ENCODE measurements at regions not wholly inside any gene's neighbourhood (a gene's known extent, or its start where the extent isn't known, plus 50 kb on each side); places are given as distances from the start of the nearest gene placed in this dataset.

DNA sequence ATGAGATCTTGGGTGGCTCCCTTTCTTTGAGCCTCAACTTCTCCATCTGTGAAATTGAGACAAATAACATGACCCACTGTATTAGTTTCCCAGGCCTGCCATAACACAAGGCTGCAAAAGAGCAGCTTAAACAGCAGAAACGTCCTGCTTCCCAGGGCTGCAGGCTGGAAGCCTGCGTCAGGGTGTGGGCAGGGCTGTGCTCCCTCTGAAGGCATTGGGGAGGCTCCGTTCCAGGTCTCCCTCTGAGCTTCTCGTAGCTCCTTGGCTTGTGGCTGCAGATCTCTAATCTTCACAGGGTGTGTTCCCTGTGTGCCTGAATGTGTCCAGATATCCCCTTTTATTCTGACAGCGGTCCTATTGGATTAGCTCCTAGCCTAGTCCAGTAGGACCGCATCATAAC is 147.1 kb downstream of the VRK1 start:
- ChIA-PET CTCF (interaction anchor here (1.0 kb wide), 1 partner anchor 92 kb away, joined by 4 read pairs; no protein-coding TSS in a partner anchor), POLR2A (interaction anchor here (0.8 kb wide), 1 partner anchor 9 kb away, joined by 3 read pairs; no protein-coding TSS in a partner anchor)
- Mint-ChIP-seq H3K27me3 (ENCODE audit: low read depth) (no peaks in the 10 kb centered on the region), H3K27ac (no peak overlapping the region), H3K9me3 (no peaks in the 10 kb centered on the region), H3K4me3 (no peak overlapping the region), H3K4me1 (peaks cover 6% of the 10 kb centered on the region; the same call in 1 of the 2 replicates), H3K36me3 (no peaks in the 10 kb centered on the region)
- ATAC-seq (no peak), DNase-seq (ENCODE audit: low spot score) (no peak)
- TF ChIP-seq FOXJ3 (CRISPR knock-in tag; IDR thresholded peaks at IDR 0.05; ENCODE audit: borderline replicate concordance) (no peak), KAT7 (CRISPR knock-in tag; IDR thresholded peaks at IDR 0.05; ENCODE audit: borderline replicate concordance) (no peak), IRF2 (CRISPR knock-in tag; IDR thresholded peaks at IDR 0.05; ENCODE audit: borderline replicate concordance, low read depth) (no peak), NFATC4 (CRISPR knock-in tag; IDR thresholded peaks at IDR 0.05) (no peak), TP53 (CRISPR knock-in tag; IDR thresholded peaks at IDR 0.05) (no peak), NR3C1 (CRISPR knock-in tag; conservative IDR thresholded peaks at IDR 0.05; ENCODE audit: low read depth) (no peak), FOXK1 (CRISPR knock-in tag; IDR thresholded peaks at IDR 0.05) (no peak)
- TF ChIP-seq, protein P1, sequence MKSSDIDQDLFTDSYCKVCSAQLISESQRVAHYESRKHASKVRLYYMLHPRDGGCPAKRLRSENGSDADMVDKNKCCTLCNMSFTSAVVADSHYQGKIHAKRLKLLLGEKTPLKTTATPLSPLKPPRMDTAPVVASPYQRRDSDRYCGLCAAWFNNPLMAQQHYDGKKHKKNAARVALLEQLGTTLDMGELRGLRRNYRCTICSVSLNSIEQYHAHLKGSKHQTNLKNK (CRISPR knock-in tag; IDR thresholded peaks at IDR 0.05), result no peak
- TF ChIP-seq, protein P2, sequence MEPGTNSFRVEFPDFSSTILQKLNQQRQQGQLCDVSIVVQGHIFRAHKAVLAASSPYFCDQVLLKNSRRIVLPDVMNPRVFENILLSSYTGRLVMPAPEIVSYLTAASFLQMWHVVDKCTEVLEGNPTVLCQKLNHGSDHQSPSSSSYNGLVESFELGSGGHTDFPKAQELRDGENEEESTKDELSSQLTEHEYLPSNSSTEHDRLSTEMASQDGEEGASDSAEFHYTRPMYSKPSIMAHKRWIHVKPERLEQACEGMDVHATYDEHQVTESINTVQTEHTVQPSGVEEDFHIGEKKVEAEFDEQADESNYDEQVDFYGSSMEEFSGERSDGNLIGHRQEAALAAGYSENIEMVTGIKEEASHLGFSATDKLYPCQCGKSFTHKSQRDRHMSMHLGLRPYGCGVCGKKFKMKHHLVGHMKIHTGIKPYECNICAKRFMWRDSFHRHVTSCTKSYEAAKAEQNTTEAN (CRISPR knock-in tag; IDR thresholded peaks at IDR 0.05), result no peak
- TF ChIP-seq, protein P3, sequence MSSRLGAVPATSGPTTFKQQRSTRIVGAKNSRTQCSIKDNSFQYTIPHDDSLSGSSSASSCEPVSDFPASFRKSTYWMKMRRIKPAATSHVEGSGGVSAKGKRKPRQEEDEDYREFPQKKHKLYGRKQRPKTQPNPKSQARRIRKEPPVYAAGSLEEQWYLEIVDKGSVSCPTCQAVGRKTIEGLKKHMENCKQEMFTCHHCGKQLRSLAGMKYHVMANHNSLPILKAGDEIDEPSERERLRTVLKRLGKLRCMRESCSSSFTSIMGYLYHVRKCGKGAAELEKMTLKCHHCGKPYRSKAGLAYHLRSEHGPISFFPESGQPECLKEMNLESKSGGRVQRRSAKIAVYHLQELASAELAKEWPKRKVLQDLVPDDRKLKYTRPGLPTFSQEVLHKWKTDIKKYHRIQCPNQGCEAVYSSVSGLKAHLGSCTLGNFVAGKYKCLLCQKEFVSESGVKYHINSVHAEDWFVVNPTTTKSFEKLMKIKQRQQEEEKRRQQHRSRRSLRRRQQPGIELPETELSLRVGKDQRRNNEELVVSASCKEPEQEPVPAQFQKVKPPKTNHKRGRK (CRISPR knock-in tag; IDR thresholded peaks at IDR 0.05; ENCODE audit: borderline replicate concordance), result no peak
- TF ChIP-seq, protein P4, sequence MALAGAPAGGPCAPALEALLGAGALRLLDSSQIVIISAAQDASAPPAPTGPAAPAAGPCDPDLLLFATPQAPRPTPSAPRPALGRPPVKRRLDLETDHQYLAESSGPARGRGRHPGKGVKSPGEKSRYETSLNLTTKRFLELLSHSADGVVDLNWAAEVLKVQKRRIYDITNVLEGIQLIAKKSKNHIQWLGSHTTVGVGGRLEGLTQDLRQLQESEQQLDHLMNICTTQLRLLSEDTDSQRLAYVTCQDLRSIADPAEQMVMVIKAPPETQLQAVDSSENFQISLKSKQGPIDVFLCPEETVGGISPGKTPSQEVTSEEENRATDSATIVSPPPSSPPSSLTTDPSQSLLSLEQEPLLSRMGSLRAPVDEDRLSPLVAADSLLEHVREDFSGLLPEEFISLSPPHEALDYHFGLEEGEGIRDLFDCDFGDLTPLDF (CRISPR knock-in tag; IDR thresholded peaks at IDR 0.05), result no peak
- TF ChIP-seq, protein P5, sequence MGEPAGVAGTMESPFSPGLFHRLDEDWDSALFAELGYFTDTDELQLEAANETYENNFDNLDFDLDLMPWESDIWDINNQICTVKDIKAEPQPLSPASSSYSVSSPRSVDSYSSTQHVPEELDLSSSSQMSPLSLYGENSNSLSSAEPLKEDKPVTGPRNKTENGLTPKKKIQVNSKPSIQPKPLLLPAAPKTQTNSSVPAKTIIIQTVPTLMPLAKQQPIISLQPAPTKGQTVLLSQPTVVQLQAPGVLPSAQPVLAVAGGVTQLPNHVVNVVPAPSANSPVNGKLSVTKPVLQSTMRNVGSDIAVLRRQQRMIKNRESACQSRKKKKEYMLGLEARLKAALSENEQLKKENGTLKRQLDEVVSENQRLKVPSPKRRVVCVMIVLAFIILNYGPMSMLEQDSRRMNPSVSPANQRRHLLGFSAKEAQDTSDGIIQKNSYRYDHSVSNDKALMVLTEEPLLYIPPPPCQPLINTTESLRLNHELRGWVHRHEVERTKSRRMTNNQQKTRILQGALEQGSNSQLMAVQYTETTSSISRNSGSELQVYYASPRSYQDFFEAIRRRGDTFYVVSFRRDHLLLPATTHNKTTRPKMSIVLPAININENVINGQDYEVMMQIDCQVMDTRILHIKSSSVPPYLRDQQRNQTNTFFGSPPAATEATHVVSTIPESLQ (CRISPR knock-in tag; IDR thresholded peaks at IDR 0.05), result no peak
- TF ChIP-seq, protein P6, sequence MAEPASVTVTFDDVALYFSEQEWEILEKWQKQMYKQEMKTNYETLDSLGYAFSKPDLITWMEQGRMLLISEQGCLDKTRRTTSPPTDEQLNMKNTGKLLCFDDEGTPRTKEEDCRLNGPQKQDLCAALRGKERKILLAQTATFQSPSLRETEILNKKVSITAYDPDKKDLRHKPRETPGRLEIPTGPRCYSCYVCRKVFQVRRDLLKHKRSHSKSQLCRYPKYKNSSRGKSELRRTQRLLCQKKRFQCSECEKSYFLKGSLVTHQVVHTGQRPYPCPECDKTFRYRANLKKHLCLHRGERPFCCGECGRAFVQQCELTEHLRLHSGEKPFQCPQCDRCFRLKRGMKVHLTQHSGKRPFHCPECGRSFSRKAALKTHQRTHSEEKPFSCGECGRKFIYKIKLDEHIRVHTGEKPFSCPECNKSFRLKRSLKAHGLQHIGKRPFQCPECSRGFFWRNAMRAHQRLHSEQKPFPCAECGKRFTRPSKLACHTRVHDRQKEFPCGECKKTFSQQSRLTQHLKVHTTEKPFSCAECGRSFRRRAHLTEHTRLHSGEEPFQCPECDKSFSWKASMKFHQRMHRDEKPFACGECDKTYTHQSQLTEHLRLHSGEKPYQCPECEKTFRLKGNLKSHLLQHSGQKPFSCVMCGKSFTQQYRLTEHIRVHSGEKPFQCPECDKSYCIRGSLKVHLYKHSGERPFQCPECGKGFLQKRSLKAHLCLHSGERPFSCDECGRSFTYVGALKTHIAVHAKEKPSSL (CRISPR knock-in tag; conservative IDR thresholded peaks at IDR 0.05), result no peak
- TF ChIP-seq, protein P7, sequence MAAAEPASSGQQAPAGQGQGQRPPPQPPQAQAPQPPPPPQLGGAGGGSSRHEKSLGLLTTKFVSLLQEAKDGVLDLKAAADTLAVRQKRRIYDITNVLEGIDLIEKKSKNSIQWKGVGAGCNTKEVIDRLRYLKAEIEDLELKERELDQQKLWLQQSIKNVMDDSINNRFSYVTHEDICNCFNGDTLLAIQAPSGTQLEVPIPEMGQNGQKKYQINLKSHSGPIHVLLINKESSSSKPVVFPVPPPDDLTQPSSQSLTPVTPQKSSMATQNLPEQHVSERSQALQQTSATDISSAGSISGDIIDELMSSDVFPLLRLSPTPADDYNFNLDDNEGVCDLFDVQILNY (CRISPR knock-in tag; IDR thresholded peaks at IDR 0.05), result no peak

DNA sequence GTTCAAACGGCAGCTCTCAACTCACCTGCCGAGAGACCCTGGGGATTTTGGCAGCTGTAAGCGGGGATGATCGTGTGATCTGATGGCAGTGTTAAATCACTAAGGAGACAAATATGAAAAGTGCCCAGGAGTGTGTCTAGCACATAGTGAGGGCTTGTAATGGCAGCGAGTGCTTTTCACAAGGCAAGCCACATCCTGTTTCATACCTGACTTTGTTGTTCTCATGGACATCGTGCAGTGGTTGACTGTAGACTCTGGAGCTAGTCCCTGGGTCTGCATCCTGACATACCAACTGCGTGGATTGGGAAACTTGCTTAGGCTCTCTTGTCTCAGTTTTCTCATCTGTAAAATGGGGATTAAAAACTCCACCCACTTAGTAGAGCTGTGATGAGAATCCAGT is 148.5 kb downstream of the VRK1 start:
- Mint-ChIP-seq H3K27me3 (ENCODE audit: low read depth) (no peaks in the 10 kb centered on the region), H3K9me3 (no peaks in the 10 kb centered on the region), H3K4me1 (peaks cover 6% of the 10 kb centered on the region; the same call in 1 of the 2 replicates), H3K36me3 (no peaks in the 10 kb centered on the region), H3K27ac (no peak overlapping the region; the same call in 1 of the 2 replicates), H3K4me3 (no peak overlapping the region)
- ATAC-seq, result no peak
- no peak for DNase-seq (ENCODE audit: low spot score)
- POLR2A ChIA-PET, result no interaction called here
- TF ChIP-seq, protein P8, sequence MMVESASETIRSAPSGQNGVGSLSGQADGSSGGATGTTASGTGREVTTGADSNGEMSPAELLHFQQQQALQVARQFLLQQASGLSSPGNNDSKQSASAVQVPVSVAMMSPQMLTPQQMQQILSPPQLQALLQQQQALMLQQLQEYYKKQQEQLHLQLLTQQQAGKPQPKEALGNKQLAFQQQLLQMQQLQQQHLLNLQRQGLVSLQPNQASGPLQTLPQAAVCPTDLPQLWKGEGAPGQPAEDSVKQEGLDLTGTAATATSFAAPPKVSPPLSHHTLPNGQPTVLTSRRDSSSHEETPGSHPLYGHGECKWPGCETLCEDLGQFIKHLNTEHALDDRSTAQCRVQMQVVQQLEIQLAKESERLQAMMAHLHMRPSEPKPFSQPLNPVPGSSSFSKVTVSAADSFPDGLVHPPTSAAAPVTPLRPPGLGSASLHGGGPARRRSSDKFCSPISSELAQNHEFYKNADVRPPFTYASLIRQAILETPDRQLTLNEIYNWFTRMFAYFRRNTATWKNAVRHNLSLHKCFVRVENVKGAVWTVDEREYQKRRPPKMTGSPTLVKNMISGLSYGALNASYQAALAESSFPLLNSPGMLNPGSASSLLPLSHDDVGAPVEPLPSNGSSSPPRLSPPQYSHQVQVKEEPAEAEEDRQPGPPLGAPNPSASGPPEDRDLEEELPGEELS (CRISPR knock-in tag; IDR thresholded peaks at IDR 0.05), result no peak
- TF ChIP-seq TP53 (CRISPR knock-in tag; IDR thresholded peaks at IDR 0.05) (no peak), IRF2 (CRISPR knock-in tag; IDR thresholded peaks at IDR 0.05; ENCODE audit: borderline replicate concordance, low read depth) (no peak), ELF4 (CRISPR knock-in tag; IDR thresholded peaks at IDR 0.05; ENCODE audit: low read depth) (no peak)
- CTCF ChIA-PET, result no interaction called here

All from WTC11 (cell line).